Heart right ventricle (tissue), 16 donors: ENCODE measurements at regions not wholly inside any gene's neighbourhood (a gene's known extent, or its start where the extent isn't known, plus 50 kb on each side); places are given as distances from the start of the nearest gene placed in this dataset.

Experiments used
- ATAC-seq, 8 donors: fragments of 200-7000 bp; cut with Tn5 transposase; one replicate each; pipeline ENCODE4 v1.9.1; 2020; ENCODE audit warnings: mild to moderate bottlenecking in 8 of 8, moderate library complexity in 8 of 8, moderate number of reproducible peaks in 1 of 8
- DNase-seq, 2 donors: peaks; one replicate each; pipeline ENCODE4 v3.0.0-alpha.2; 2020
- H3K27ac ChIP-seq, 10 donors: fragments of 200-600 bp; sonication (generic) in 2 of 10; one replicate each; pipeline versions ENCODE4 v1.5.0 to v1.8.0; 2020 to 2022; ENCODE audit warnings: mild to moderate bottlenecking in 3 of 10
- H3K27me3 ChIP-seq, 7 donors: fragments of 200-600 bp; one replicate each; pipeline ENCODE4 v1.8.0; 2021 to 2022; ENCODE audit warnings: mild to moderate bottlenecking in 2 of 7
- H3K36me3 ChIP-seq, 9 donors: fragments of 200-600 bp; sonication (generic) in 1 of 9; one replicate each; pipeline versions ENCODE4 v1.5.0 to v1.8.0; 2020 to 2022; ENCODE audit warnings: mild to moderate bottlenecking in 2 of 9
- H3K4me1 ChIP-seq, 9 donors: fragments of 200-600 bp; sonication (generic) in 1 of 9; one replicate each; pipeline versions ENCODE4 v1.5.0 to v1.8.0; 2020 to 2022; ENCODE audit warnings: mild to moderate bottlenecking in 4 of 9
- H3K4me3 ChIP-seq, 10 donors: fragments of 200-600 bp; sonication (generic) in 2 of 10; one replicate each; pipeline versions ENCODE4 v1.5.0 to v1.8.0; 2020 to 2022; ENCODE audit warnings: mild to moderate bottlenecking in 7 of 10, moderate library complexity in 2 of 10
- H3K9me3 ChIP-seq, 11 donors: fragments of 200-600 bp in 10 of 11; sonication (generic) in 2 of 11; one replicate each; pipeline versions ENCODE4 v1.5.0 to v1.8.0; 2013 to 2022; ENCODE audit warnings: mild to moderate bottlenecking in 2 of 11, control low read depth in 1 of 11, moderate library complexity in 1 of 11
- CTCF ChIP-seq, 9 donors: fragments of 200-600 bp; sonication (generic) in 2 of 9; IDR thresholded peaks; one replicate each; pipeline versions ENCODE4 v1.5.0 to v1.8.0; 2021 to 2022; ENCODE audit warnings: antibody characterized with exemption in 9 of 9, mild to moderate bottlenecking in 5 of 9, moderate library complexity in 1 of 9
- WGBS, 2 donors: extraction: QIAGEN DNeasy Blood & Tissue Kit; methylation state at CpG; one replicate each; pipeline ENCODE4 v1.1.7; 2013; ENCODE audit warnings: inconsistent platforms in 1 of 2; 5-methylcytosine and 5-hydroxymethylcytosine counted together
- intact Hi-C, 10 donors: fragments of 100-400 bp; cut with DNase I; formaldehyde crosslinking; loops; one replicate each; pipeline versions ENCODE4 v1.11.1 to v1.14.2; 2022
- donor health status: Arrhythmogenic right ventricular cardiomyopathy.
- donor health status: ischemic (EF 13 %, LVEDD 7.1; RV severe dilation, severe dysfunction).
- donor health status: healthy with polysubstance abuse.
- donor health status: DM: no; HTN: yes; CAD: no.
- donor health status: DM: no; HTN: no; CAD: no.
- donor health status: ischemic (EF 25% LVEDD 6.9; RV normal size, moderate dysfunction).
- donor health status: ischemic (EF 25% LVEDD 5.7; RV mildly dilated, moderate dysfunction).
- donor health status: healthy.
- donor health status: DM: yes; HTN: yes; CAD: no.
- donor health status: Ischemic cardiomyopathy.
- donor health status: ischemic (EF 35%, LVEDD 5.7; RV mildly dilated, moderate dysfunction).
- donor health status: nonischemic (EF 11% LVEDD 7.7; RV severe dilation, severe dysfunction).
- donor health status: DM: yes; HTN: yes; CAD: no.
- donor health status: PGD.
- donor health status: ischemic (EF 29% LVEDD 5.4; RV normal size, mild dysfunction).
- donor health status: nonischemic (EF 23%, LVEDD 6.1; RV moderate dilation, normal function).

- Histone ChIP-seq H3K4me1 (no peaks in the 10 kb centered on the region), H3K9me3 (peaks cover 0 to 58% (median 14%) of the 10 kb centered on the region in 11 donors), H3K36me3 (no peaks in the 10 kb centered on the region), H3K4me3 (no peak overlapping the region), H3K27me3 (no peaks in the 10 kb centered on the region), H3K27ac (no peak overlapping the region)
- intact Hi-C loops: no loop called here
- DNase-seq (no peak), ATAC-seq (no peak)
- no peak for TF ChIP-seq CTCF (IDR thresholded peaks at IDR 0.05)
Observed at GRCh38 chr6:19616022-19616421, 221.1 kb upstream of the ID4 start.

- ATAC-seq (no peak), DNase-seq (no peak)
- WGBS, 2 donors: 78 to 84% methylated on average over 5 of the region's 5 CpGs
- H3K36me3 ChIP-seq: no peaks in the 10 kb centered on the region
- H3K27me3 ChIP-seq: no peaks in the 10 kb centered on the region
- H3K4me1 ChIP-seq: no peaks in the 10 kb centered on the region
- no peak overlapping the region for H3K27ac ChIP-seq
- TF ChIP-seq CTCF (IDR thresholded peaks at IDR 0.05): no peak
- intact Hi-C loops: no loop called here
- H3K4me3 ChIP-seq: no peak overlapping the region
- no peaks in the 10 kb centered on the region for H3K9me3 ChIP-seq
Observed at GRCh38 chr6:19632230-19632629, 204.9 kb upstream of the ID4 start.

- H3K36me3 ChIP-seq: no peaks in the 10 kb centered on the region
- H3K27me3 ChIP-seq: no peaks in the 10 kb centered on the region
- H3K4me1 ChIP-seq: no peaks in the 10 kb centered on the region
- TF ChIP-seq CTCF (IDR thresholded peaks at IDR 0.05): no peak
- ATAC-seq: no peak
- 74 to 77% methylated on average over 3 of the region's 3 CpGs for WGBS, 2 donors
- H3K27ac ChIP-seq: no peak overlapping the region
- no peaks in the 10 kb centered on the region for H3K9me3 ChIP-seq
- no peak overlapping the region for H3K4me3 ChIP-seq
- DNase-seq: no peak
- intact Hi-C loops: no loop called here
Observed at GRCh38 chr6:19632786-19633185, 204.4 kb upstream of the ID4 start.

DNA sequence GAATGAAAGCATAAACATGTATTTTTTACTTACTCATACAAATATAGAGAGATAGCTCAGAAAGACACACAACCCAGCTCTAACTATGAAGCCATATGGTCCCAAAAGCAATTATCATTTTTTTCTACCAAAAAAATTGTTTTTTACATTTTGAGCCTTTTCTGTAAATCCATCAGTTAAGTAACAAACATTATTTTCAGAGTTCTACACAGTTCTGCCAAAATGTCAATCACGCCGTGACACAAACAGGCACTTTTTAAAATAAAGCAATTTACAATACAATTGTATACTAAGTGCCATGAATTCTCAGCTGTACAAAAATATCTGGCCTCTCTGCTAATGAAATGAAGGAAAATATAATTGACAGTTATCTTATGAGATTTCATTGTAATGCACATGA is 201.4 kb upstream of the ID4 start:
- no peak overlapping the region for H3K27ac ChIP-seq
- TF ChIP-seq CTCF (IDR thresholded peaks at IDR 0.05): no peak
- no peaks in the 10 kb centered on the region for H3K4me1 ChIP-seq
- DNase-seq (no peak), ATAC-seq (no peak)
- no peak overlapping the region for H3K4me3 ChIP-seq
- WGBS, 2 donors: 98% methylated on average over 2 of the region's 2 CpGs
- intact Hi-C loops: no loop called here
- H3K27me3 ChIP-seq: no peaks in the 10 kb centered on the region
- no peaks in the 10 kb centered on the region for H3K36me3 ChIP-seq
- peaks cover 0 to 13% (median 0%) of the 10 kb centered on the region in 11 donors for H3K9me3 ChIP-seq

DNA sequence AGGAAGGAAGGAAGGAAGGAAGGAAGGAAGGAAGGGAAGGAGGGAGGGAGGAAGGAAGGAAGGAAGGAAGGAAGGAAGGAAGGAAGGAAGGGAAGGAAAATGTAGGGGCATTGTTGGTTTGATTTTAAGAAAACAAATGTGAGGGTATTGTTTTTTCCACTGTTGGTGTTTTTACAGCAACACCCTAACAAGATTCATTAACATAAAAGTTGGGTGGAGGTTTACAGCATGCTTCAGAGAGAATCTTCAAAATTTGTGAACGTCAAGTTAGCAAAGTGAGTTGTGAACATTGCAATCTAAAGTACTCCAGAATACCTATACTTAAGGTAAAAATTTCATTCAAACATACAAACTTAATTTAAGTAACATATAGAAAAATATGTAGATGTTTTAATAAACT is 200.2 kb upstream of the ID4 start:
- H3K4me1 ChIP-seq: no peaks in the 10 kb centered on the region
- no peak for DNase-seq
- no peak for TF ChIP-seq CTCF (IDR thresholded peaks at IDR 0.05)
- no peak overlapping the region for H3K4me3 ChIP-seq
- intact Hi-C loops: no loop called here
- WGBS, 2 donors: 84 to 95% methylated on average over 1 of the region's 1 CpG
- ATAC-seq: no peak
- H3K36me3 ChIP-seq: no peaks in the 10 kb centered on the region
- peaks cover 0 to 13% (median 0%) of the 10 kb centered on the region in 11 donors for H3K9me3 ChIP-seq
- H3K27ac ChIP-seq: no peak overlapping the region
- H3K27me3 ChIP-seq: no peaks in the 10 kb centered on the region
